Astrocyte (in vitro differentiated cells and primary cell): ENCODE measurements at regions not wholly inside any gene's neighbourhood (a gene's known extent, or its start where the extent isn't known, plus 50 kb on each side); places are given as distances from the start of the nearest gene placed in this dataset.

Source experiments
- DNase-seq: peaks from one replicate; pipeline ENCODE4 v3.0.0-alpha.2; 2010; ENCODE audit warnings: low read depth
- FAIRE-seq: peaks from 2 replicates; lab custom pipeline; 2011; peaks lifted over from hg19 to GRCh38; lab: Jason Lieb, UNC
- H2AFZ ChIP-seq: 2 replicates; pipeline ENCODE4 v1.6.0; 2012; ENCODE audit warnings: low read depth, low read length, inconsistent platforms
- H3K27ac ChIP-seq: 2 replicates; pipeline ENCODE4 v1.5.1; 2011; ENCODE audit warnings: low read depth, low read length, inconsistent platforms
- H3K27me3 ChIP-seq: 2 replicates; pipeline ENCODE4 v1.6.0; 2011; ENCODE audit warnings: low read length, inconsistent platforms; ENCODE audit not compliant: insufficient read depth
- H3K36me3 ChIP-seq: 2 replicates; pipeline ENCODE4 v1.5.1; 2011; ENCODE audit warnings: low read length, inconsistent platforms; ENCODE audit not compliant: insufficient read depth
- H3K4me1 ChIP-seq: 2 replicates; pipeline ENCODE4 v1.5.1; 2011; ENCODE audit warnings: low read length, inconsistent platforms; ENCODE audit not compliant: insufficient read depth
- H3K4me2 ChIP-seq: 2 replicates; pipeline ENCODE4 v1.6.0; 2012; ENCODE audit warnings: low read length, inconsistent platforms
- H3K4me3 ChIP-seq: 2 replicates; pipeline ENCODE4 v1.5.1; 2011; ENCODE audit warnings: low read depth, mild to moderate bottlenecking, low read length, inconsistent platforms; ENCODE audit not compliant: insufficient read depth
- H3K79me2 ChIP-seq: 2 replicates; pipeline ENCODE4 v1.6.0; 2012; ENCODE audit warnings: mild to moderate bottlenecking, low read length, inconsistent platforms; ENCODE audit not compliant: insufficient read depth
- H3K9ac ChIP-seq: 2 replicates; pipeline ENCODE4 v1.6.0; 2012; ENCODE audit warnings: mild to moderate bottlenecking, low read length, inconsistent platforms
- H3K9me3 ChIP-seq: 2 replicates; pipeline ENCODE4 v1.5.1; 2012; ENCODE audit warnings: low read depth, mild to moderate bottlenecking, low read length, inconsistent platforms; ENCODE audit not compliant: insufficient read depth
- H4K20me1 ChIP-seq: 2 replicates; pipeline ENCODE4 v1.6.0; 2012; ENCODE audit warnings: low read length, inconsistent platforms; ENCODE audit not compliant: insufficient read depth
- H3K27ac Mint-ChIP-seq: one replicate; pipeline ENCODE4 v1.8.0; 2021; ENCODE audit warnings: mild to moderate bottlenecking, mixed read lengths; ENCODE audit not compliant: unreplicated experiment
- H3K27me3 Mint-ChIP-seq: one replicate; pipeline ENCODE4 v1.8.0; 2021; ENCODE audit warnings: low read depth, mixed read lengths; ENCODE audit not compliant: unreplicated experiment
- H3K36me3 Mint-ChIP-seq: one replicate; pipeline ENCODE4 v1.8.0; 2021; ENCODE audit warnings: low read depth, mixed read lengths; ENCODE audit not compliant: unreplicated experiment
- H3K4me1 Mint-ChIP-seq: one replicate; pipeline ENCODE4 v1.8.0; 2021; ENCODE audit warnings: low read depth, mixed read lengths; ENCODE audit not compliant: unreplicated experiment
- H3K4me3 Mint-ChIP-seq: one replicate; pipeline ENCODE4 v1.8.0; 2021; ENCODE audit warnings: mild to moderate bottlenecking, moderate library complexity, mixed read lengths; ENCODE audit not compliant: unreplicated experiment
- H3K9me3 Mint-ChIP-seq: one replicate; pipeline ENCODE4 v1.8.0; 2021; ENCODE audit warnings: mild to moderate bottlenecking, mixed read lengths; ENCODE audit not compliant: unreplicated experiment
- EZH2 ChIP-seq: IDR thresholded peaks from 2 replicates; pipeline ENCODE4 v1.6.1; 2012; ENCODE audit warnings: mild to moderate bottlenecking, low read length, inconsistent platforms; ENCODE audit not compliant: insufficient read depth
- TF ChIP-seq, protein P1 (sequence below): IDR thresholded peaks from 2 replicates; pipeline ENCODE4 v1.5.1; 2011; ENCODE audit warnings: low read depth, mild to moderate bottlenecking, inconsistent platforms, low read length, moderate library complexity; ENCODE audit not compliant: insufficient read depth

DNA sequence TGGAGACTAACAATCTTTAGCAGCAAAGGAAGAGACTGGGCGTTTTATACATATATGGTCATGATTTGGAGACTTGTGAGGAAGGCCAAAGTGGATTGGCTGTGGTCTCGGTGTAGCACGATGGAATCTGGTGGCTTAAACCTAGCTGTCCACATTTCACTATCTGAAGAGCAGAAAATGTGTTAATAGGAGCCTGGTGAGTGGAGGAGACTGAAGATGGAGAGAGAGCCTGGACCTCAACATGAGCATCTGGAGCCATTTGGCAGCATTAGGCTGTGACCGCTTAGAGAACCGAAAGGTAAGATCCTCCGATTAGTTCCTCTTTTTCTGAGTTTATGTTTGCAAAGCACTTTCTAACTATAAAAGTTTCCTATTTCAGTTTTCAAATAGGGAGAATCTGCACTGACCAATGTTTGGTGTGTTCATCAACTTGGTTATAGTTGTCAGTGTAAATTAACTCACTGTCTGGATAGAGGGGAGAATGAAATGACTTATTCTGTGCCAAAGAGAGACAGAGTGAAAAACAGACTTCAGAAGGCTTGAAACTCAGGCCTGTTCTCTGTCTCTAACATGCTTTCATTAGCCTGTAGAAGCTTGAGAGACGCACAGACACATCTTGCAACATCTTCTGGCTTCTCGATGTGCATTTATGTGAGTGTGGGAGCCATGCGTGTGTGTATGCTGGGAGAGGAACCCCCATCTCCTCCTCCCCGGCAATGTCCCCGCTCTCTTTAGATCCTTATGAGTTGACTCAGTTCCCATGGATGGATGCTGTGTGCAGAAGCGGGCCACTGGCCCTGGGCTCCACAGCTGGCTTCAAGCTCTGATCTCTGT is 244.7 kb upstream of the TBL1XR1 start:
- H2AFZ ChIP-seq = no peak overlapping the region
- TF ChIP-seq, protein P1, sequence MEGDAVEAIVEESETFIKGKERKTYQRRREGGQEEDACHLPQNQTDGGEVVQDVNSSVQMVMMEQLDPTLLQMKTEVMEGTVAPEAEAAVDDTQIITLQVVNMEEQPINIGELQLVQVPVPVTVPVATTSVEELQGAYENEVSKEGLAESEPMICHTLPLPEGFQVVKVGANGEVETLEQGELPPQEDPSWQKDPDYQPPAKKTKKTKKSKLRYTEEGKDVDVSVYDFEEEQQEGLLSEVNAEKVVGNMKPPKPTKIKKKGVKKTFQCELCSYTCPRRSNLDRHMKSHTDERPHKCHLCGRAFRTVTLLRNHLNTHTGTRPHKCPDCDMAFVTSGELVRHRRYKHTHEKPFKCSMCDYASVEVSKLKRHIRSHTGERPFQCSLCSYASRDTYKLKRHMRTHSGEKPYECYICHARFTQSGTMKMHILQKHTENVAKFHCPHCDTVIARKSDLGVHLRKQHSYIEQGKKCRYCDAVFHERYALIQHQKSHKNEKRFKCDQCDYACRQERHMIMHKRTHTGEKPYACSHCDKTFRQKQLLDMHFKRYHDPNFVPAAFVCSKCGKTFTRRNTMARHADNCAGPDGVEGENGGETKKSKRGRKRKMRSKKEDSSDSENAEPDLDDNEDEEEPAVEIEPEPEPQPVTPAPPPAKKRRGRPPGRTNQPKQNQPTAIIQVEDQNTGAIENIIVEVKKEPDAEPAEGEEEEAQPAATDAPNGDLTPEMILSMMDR = no peak
- TF ChIP-seq EZH2 = no peak
- Mint-ChIP-seq H3K27ac (no peak overlapping the region), H3K36me3 (no peaks in the 10 kb centered on the region), H3K4me1 (peaks cover 4% of the 10 kb centered on the region), H3K27me3 (no peaks in the 10 kb centered on the region), H3K4me3 (no peak overlapping the region), H3K9me3 (no peaks in the 10 kb centered on the region)
- no peak overlapping the region for H3K4me3 ChIP-seq
- no peaks in the 10 kb centered on the region for H3K79me2 ChIP-seq
- no peak for FAIRE-seq
- peaks cover 8% of the 10 kb centered on the region for H3K4me1 ChIP-seq
- no peak overlapping the region for H3K9ac ChIP-seq
- H3K36me3 ChIP-seq = no peaks in the 10 kb centered on the region
- no peaks in the 10 kb centered on the region for H3K27me3 ChIP-seq
- no peak overlapping the region for H3K27ac ChIP-seq
- H3K9me3 ChIP-seq = no peaks in the 10 kb centered on the region
- no peaks in the 10 kb centered on the region for H4K20me1 ChIP-seq
- no peak overlapping the region for H3K4me2 ChIP-seq
- peak; percentile 71 for DNase-seq

- FAIRE-seq = no peak
These were observed 246.2 kb upstream of the TBL1XR1 start for GRCh38 chr3:177443469-177443868.

More at GRCh38 chr3:177443469-177443868, 246.2 kb upstream of the TBL1XR1 start:
- Mint-ChIP-seq H3K4me3 (no peak overlapping the region), H3K4me1 (peaks cover 8% of the 10 kb centered on the region), H3K36me3 (no peaks in the 10 kb centered on the region), H3K9me3 (no peaks in the 10 kb centered on the region), H3K27me3 (no peaks in the 10 kb centered on the region), H3K27ac (peak overlapping the region; percentile 23)
- TF ChIP-seq, protein P1 = no peak
- no peak for TF ChIP-seq EZH2
- H3K4me2 ChIP-seq = peak overlapping the region; percentile 38
- H2AFZ ChIP-seq = peak overlapping the region; percentile 3
- no peaks in the 10 kb centered on the region for H3K9me3 ChIP-seq
- H3K27ac ChIP-seq = no peak overlapping the region
- no peak overlapping the region for H3K4me3 ChIP-seq
- no peaks in the 10 kb centered on the region for H4K20me1 ChIP-seq
- no peaks in the 10 kb centered on the region for H3K36me3 ChIP-seq
- H3K27me3 ChIP-seq = no peaks in the 10 kb centered on the region
- peaks cover 8% of the 10 kb centered on the region for H3K4me1 ChIP-seq
- no peaks in the 10 kb centered on the region for H3K79me2 ChIP-seq
- H3K9ac ChIP-seq = no peak overlapping the region
- peak; percentile 73 for DNase-seq
